ENCODE measurements at regions not wholly inside any gene's neighbourhood (a gene's known extent, or its start where the extent isn't known, plus 50 kb on each side); places are given as distances from the start of the nearest gene placed in this dataset.

- no peak for TF ChIP-seq ZHX1 (conservative IDR thresholded peaks at IDR 0.05; ENCODE audit: low read length)
Measured at GRCh38 chr6:76124018-76124417, 51.6 kb upstream of the IMPG1 start (continued).

Measured in K562 (cell line).